ENCODE measurements at regions not wholly inside any gene's neighbourhood (a gene's known extent, or its start where the extent isn't known, plus 50 kb on each side); places are given as distances from the start of the nearest gene placed in this dataset.
A peak's percentile ranks its signal among the peaks of the same experiment; 100 is the strongest.

DNA sequence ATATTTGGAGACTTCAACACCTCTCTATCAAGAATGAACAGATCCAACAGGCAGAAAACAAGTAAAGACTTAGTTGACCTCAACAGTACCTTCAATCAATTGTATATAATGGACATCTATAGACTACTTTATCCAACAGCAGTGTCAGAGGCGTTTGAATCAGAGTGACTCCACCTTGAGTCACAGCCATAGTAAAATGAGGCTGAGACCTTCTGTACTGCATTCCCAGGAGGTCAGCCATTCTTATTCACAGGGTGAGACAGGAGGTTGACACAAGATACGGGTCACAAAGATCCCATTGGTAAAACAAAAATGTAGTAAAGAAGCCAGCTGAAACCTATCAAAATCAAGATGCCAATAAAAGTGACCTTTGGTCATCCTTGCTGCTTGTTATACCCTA, 299.8 kb downstream of the CNTN3 start:
- in situ Hi-C loops (cut with MboI; ENCODE audit: low pct_unique_long_range_greater_than_20kb in 2 of 9, low sequenced_read_pairs in 9 of 9, unreplicated experiment in 9 of 9): no loop called here
- no peak for ATAC-seq (replicated peaks in 6 of 8)
- 0 to 83% (median 67%) methylated on average over 1 to 2 of the region's 2 CpGs; no CpG with 5 or more reads in 3 of the 10 experiments for WGBS, 10 experiments

DNA sequence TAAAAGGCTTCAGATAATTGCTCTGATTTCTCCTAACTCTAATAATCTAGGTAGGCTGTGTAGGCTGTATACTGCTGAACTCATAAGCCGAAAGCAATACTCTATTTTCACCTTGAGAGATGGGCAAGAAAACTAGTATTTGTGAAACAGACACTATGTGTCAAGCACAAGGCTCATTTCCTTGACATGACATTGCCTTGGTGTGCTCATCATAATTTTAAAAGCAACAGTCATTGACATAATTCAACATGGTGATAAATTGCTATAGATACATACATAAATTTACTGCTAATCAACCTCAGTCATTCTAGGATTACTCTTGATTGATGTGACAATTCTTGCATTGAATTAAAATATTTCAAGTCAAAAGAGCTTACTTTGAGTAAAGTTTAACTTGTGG, 304.7 kb downstream of the CNTN3 start:
- 80 to 100% (median 86%) methylated on average over 1 of the region's 1 CpG; no CpG with 5 or more reads in 1 of the 10 experiments for WGBS, 10 experiments
- no peak for ATAC-seq (replicated peaks in 6 of 8)
- no peak overlapping the region for H3K4me3 ChIP-seq
- H3K27ac ChIP-seq: no peak overlapping the region
- in situ Hi-C loops (cut with MboI; ENCODE audit: low pct_unique_long_range_greater_than_20kb in 2 of 9, low sequenced_read_pairs in 9 of 9, unreplicated experiment in 9 of 9): no loop called here
- H3K4me1 ChIP-seq (replicated peaks in 1 of 2): no peaks in the 10 kb centered on the region

More for the DNA sequence above, 299.8 kb downstream of the CNTN3 start:
- Histone ChIP-seq H3K4me1 (replicated peaks in 1 of 2) (no peaks in the 10 kb centered on the region), H3K4me3 (no peak overlapping the region), H3K27ac (no peak overlapping the region)

DNA sequence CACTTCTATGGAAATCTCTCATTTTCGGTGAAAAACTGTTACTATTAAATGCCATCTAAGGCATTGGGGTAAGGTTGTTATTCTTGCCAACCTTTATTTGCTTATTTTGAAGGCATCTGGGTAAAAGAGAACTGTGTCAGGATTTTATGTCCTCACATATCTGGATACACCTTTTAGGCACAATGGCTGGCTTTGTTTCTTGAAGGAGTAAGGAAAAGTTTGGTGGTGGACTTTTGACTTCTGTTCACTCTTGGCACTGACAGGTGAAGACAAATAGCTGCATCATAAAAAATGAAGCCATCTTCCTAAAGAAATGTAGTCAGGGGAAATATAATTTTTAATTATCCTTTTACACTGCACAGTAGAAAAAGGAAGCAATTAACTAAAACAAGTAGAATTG, 310.0 kb downstream of the CNTN3 start:
- 20 to 100% (median 67%) methylated on average over 1 of the region's 1 CpG; no CpG with 5 or more reads in 1 of the 10 experiments for WGBS, 10 experiments
- H3K4me3 ChIP-seq: no peak overlapping the region
- H3K27ac ChIP-seq: no peak overlapping the region
- H3K4me1 ChIP-seq (replicated peaks in 1 of 2): peaks cover 0 to 15% of the 10 kb centered on the region in 2 donors
- no peak for ATAC-seq (replicated peaks in 6 of 8)
- in situ Hi-C loops (cut with MboI; ENCODE audit: low pct_unique_long_range_greater_than_20kb in 2 of 9, low sequenced_read_pairs in 9 of 9, unreplicated experiment in 9 of 9): no loop called here

DNA sequence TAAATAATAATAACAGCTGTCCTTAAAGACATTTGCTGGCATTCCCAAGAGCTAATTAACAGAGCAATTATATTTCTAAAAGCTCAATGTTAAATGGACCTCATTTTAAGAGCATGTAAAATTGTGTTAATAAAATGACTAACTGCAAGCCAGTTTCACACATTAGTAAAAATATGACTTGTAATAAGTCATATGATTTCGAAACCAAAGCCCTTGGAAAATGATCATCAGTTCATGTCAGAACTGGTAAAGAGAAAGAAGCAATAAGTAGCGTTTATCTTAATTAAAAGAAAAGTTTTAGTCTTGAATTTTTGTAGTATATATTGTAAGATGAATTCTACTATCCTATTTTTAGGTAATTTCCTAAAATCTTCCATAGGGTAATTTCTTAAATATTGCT, 310.7 kb downstream of the CNTN3 start:
- no peak for ATAC-seq (replicated peaks in 6 of 8)
- Histone ChIP-seq H3K4me3 (no peak overlapping the region), H3K4me1 (replicated peaks in 1 of 2) (peaks cover 0 to 15% of the 10 kb centered on the region in 2 donors), H3K27ac (no peak overlapping the region)
- in situ Hi-C loops (cut with MboI; ENCODE audit: low pct_unique_long_range_greater_than_20kb in 2 of 9, low sequenced_read_pairs in 9 of 9, unreplicated experiment in 9 of 9): no loop called here
- 24 to 100% (median 73%) methylated on average over 1 to 2 of the region's 2 CpGs; no CpG with 5 or more reads in 1 of the 10 experiments for WGBS, 10 experiments

DNA sequence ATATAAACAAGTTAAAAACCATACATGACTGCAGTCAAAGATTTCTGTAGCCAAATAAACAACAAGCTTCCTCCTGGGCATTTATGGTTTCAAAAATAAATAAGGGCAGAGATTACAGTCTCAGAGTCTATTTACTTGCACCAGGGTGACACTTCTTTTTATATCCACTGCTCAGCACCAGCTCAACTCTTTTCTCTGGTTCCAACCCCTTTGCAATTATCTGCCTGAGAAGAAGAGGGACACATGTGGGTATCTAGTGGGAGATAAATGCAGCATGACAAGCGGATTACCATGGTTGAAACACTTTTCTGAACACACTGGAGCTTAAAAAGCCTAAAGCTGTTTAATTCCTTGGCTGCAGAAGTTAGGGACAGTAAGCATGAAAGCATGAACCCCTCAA, 311.5 kb downstream of the CNTN3 start:
- in situ Hi-C loops (cut with MboI; ENCODE audit: low pct_unique_long_range_greater_than_20kb in 2 of 9, low sequenced_read_pairs in 9 of 9, unreplicated experiment in 9 of 9): no loop called here
- peaks cover 0 to 15% of the 10 kb centered on the region in 2 donors for H3K4me1 ChIP-seq (replicated peaks in 1 of 2)
- H3K27ac ChIP-seq: no peak overlapping the region
- no peak overlapping the region for H3K4me3 ChIP-seq
- WGBS, 10 experiments: 40 to 89% (median 71%) methylated on average over 1 of the region's 1 CpG; no CpG with 5 or more reads in 4 of the 10 experiments
- no peak for ATAC-seq (replicated peaks in 6 of 8)

DNA sequence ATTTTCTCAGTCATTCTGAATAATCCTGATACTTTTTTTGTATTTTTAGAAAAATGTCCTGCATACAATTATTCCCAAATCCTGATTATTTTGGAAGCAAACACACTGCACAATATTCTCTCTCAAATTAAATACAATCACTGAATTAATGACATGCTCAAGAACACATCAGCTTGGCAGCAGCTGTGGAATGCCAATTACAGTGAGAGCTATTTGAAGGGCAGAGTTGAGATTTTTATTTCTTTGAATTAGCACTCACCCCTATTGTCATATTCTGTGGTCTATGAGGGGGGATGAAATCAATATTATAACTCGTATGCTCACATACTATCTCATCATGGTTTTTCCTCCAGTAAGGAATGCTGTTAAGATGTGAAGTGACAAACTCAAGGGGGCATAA, 312.2 kb downstream of the CNTN3 start:
- no peak overlapping the region for H3K27ac ChIP-seq
- no peak overlapping the region for H3K4me3 ChIP-seq
- peaks cover 0 to 15% of the 10 kb centered on the region in 2 donors for H3K4me1 ChIP-seq (replicated peaks in 1 of 2)
- in situ Hi-C loops (cut with MboI; ENCODE audit: low pct_unique_long_range_greater_than_20kb in 2 of 9, low sequenced_read_pairs in 9 of 9, unreplicated experiment in 9 of 9): no loop called here
- ATAC-seq (replicated peaks in 6 of 8): no peak
- WGBS, 10 experiments: 60 to 80% (median 75%) methylated on average over 1 of the region's 1 CpG; no CpG with 5 or more reads in 5 of the 10 experiments

DNA sequence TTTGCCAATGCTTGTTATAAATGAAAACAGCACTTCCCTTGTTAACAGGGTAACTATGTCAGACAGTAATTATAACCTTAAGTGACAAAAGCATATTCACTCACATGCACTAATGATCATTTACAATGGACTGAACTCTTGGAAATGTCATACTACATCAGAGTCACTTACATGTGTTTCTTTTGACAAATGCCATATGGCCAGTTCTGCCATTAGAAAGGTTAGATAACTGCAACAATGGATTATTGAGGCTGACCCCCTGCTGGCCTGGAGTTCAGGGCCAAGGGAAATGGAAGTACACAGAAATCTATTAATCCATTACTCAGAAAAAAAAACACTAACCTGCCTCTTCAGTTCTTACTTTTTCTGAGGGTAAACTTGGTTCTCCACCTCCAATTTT, 313.4 kb downstream of the CNTN3 start:
- H3K27ac ChIP-seq: no peak overlapping the region
- peaks cover 0 to 15% of the 10 kb centered on the region in 2 donors for H3K4me1 ChIP-seq (replicated peaks in 1 of 2)
- in situ Hi-C loops (cut with MboI; ENCODE audit: low pct_unique_long_range_greater_than_20kb in 2 of 9, low sequenced_read_pairs in 9 of 9, unreplicated experiment in 9 of 9): no loop called here
- peak in 1 of 8 experiments; percentile 21 for ATAC-seq (replicated peaks in 6 of 8)
- H3K4me3 ChIP-seq: no peak overlapping the region

DNA sequence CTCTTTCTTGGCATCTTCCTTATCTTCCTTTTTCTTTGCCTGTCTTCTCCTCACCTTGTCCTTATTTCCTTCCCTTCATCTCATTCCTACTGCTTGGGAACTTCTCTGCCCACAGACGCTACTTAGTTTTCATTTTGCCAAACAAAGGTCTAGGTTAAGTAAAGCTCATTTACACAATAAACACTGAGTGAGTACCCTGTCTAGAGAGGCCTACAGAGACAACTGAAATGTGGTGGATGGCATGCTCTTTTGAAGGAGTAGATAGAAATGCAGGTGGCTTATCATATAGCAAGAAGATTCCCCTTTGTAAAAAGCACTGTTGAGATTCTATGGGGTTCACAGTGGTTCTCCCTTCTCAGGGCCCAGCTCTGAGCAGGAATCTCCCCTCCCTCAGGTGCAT, 319.0 kb downstream of the CNTN3 start:
- Histone ChIP-seq H3K4me3 (no peak overlapping the region), H3K4me1 (replicated peaks in 1 of 2) (no peaks in the 10 kb centered on the region), H3K27ac (no peak overlapping the region)
- in situ Hi-C loops (cut with MboI; ENCODE audit: low pct_unique_long_range_greater_than_20kb in 2 of 9, low sequenced_read_pairs in 9 of 9, unreplicated experiment in 9 of 9): no loop called here
- WGBS, 10 experiments: 45 to 89% (median 78%) methylated on average over 1 of the region's 1 CpG; no CpG with 5 or more reads in 4 of the 10 experiments
- no peak for ATAC-seq (replicated peaks in 6 of 8)

DNA sequence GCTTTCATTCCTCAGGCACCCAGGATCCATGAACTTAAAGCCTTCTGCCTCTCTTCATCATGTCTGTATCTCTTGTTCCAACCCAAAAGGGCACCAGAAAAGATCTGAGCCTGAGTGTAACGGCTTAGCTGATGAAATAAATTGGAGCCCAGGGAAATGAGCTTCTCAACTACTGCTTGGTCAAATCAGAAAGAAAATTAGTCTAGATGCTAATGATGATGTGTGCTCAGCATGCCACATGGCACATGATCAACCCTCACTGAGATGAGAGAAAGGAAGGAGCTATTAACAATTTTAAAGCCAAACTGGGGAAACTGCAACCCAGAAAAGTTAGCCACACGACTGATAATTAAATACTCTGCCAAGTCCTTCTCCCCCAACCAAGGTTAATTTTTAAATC, 325.7 kb downstream of the CNTN3 start:
- in situ Hi-C loops (cut with MboI; ENCODE audit: low pct_unique_long_range_greater_than_20kb in 2 of 9, low sequenced_read_pairs in 9 of 9, unreplicated experiment in 9 of 9): no loop called here
- no peak for ATAC-seq (replicated peaks in 6 of 8)
- 13 to 86% (median 52%) methylated on average over 1 to 2 of the region's 2 CpGs for WGBS, 10 experiments
- no peak overlapping the region for H3K27ac ChIP-seq
- H3K4me1 ChIP-seq (replicated peaks in 1 of 2): no peaks in the 10 kb centered on the region
- H3K4me3 ChIP-seq: no peak overlapping the region

DNA sequence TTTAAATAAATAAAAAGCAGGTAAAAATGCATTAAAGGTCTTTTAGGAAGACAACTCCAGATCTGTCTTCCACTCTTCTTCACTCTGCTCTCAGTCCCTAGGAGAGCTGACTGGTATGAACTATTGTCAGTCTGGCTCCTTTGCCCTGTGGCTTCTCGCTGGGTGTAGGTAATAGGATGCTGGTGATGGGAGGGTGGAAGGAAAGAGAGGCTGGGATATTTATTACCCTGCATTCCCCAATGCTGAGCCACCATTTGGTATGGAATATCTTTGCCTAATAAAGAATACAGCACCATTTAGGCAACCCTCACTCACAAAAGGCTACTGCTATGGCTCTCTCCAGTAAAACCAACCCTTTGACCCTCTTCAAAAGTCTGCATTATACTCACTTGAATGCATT, 326.9 kb downstream of the CNTN3 start:
- peak in 1 of 8 experiments; percentile 53 for ATAC-seq (replicated peaks in 6 of 8)
- Histone ChIP-seq H3K4me3 (no peak overlapping the region), H3K4me1 (replicated peaks in 1 of 2) (no peaks in the 10 kb centered on the region), H3K27ac (no peak overlapping the region)
- in situ Hi-C loops (cut with MboI; ENCODE audit: low pct_unique_long_range_greater_than_20kb in 2 of 9, low sequenced_read_pairs in 9 of 9, unreplicated experiment in 9 of 9): no loop called here
- WGBS, 10 experiments: 71 to 100% (median 86%) methylated on average over 1 of the region's 1 CpG; no CpG with 5 or more reads in 5 of the 10 experiments

DNA sequence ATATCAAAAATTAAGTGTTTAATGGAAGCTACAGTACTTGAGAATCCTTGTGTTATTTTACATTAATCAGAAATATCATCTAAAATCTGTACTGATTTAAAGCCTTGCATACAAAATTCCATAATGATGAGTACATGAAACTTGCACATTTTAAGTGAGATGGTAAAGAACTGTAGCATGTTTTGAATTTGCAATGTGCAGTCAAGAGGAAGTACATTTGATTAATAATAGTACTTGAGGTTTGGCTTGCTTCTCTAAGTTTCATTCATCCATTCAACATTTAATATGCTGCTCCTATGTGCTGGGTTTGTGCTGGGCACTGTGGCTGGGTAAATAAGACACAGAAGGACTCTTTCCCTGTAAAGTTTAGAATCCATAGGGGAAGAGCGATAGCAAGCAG, 332.3 kb downstream of the CNTN3 start:
- WGBS, 10 experiments: 56 to 100% (median 100%) methylated on average over 1 of the region's 1 CpG; no CpG with 5 or more reads in 1 of the 10 experiments
- Histone ChIP-seq H3K4me1 (replicated peaks in 1 of 2) (no peaks in the 10 kb centered on the region), H3K27ac (no peak overlapping the region), H3K4me3 (no peak overlapping the region)
- in situ Hi-C loops (cut with MboI; ENCODE audit: low pct_unique_long_range_greater_than_20kb in 2 of 9, low sequenced_read_pairs in 9 of 9, unreplicated experiment in 9 of 9): no loop called here
- peak in 1 of 8 experiments; percentile 71 for ATAC-seq (replicated peaks in 6 of 8)

DNA sequence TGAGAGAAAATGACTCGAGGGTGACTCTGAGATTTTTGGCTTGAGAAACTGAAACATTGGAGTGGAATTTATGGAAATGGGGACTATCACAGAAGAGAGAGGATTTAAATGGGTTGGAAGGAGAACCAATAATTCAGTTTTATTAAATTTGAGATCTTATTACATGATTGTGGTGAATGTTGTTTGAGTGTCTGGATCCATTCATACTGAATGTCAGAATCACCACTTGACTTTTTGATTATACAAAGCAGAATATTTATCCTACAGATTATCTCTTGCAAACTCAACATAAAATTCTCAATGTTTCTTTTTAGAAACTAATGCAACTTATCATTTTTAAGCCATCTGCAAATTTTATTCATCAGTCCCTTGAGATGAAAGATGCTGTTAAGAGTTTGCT, 332.8 kb downstream of the CNTN3 start:
- no peak for ATAC-seq (replicated peaks in 6 of 8)
- Histone ChIP-seq H3K4me1 (replicated peaks in 1 of 2) (no peaks in the 10 kb centered on the region), H3K4me3 (no peak overlapping the region), H3K27ac (no peak overlapping the region)
- 0 to 100% (median 71%) methylated on average over 1 of the region's 1 CpG; no CpG with 5 or more reads in 1 of the 10 experiments for WGBS, 10 experiments
- in situ Hi-C loops (cut with MboI; ENCODE audit: low pct_unique_long_range_greater_than_20kb in 2 of 9, low sequenced_read_pairs in 9 of 9, unreplicated experiment in 9 of 9): no loop called here

DNA sequence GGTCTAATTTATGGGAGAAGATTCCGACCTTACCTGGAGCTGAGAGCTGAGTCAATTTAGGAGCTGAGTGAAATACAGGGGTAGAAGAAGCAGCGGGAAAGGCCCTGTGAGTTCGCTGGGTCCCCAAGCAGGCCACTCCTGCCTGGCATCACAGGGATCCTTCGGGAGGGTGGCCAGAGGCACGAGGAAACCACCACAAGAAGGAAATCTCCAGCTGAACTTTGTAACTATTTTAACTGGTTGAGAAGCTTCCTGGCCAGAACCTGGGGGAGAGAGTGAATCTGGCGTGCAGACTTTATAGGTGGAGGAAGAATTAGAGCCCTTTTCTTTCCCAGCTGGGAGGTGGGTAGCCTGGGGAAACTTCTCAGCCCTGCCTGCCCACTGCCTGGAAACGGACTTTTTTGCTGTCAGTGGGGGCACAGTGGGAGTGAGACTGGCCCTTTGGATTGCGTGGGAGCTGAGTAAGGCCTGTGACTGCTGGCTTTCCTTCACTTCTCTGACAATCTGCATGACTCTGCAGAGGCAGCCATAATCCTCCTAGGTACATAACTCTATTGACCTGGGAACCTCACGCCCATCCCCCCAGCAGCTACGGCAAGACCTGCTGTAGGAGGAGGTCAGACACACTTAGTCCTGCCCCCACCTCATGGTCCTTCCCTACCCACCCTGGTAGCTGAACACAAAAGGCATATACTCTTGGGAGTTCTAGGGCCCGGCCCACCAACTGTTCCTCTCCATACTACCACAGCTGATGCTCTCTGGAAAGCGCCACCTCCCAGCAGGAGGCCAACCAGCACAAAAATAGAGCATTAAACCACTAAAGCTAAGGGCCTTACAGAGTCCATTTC, 340.7 kb downstream of the CNTN3 start:
- Histone ChIP-seq H3K27ac (no peak overlapping the region), H3K4me3 (no peak overlapping the region), H3K4me1 (replicated peaks in 1 of 2) (no peaks in the 10 kb centered on the region)
- no peak for ATAC-seq (replicated peaks in 6 of 8)
- 40 to 100% (median 85%) methylated on average over 1 to 9 of the region's 12 CpGs; no CpG with 5 or more reads in 1 of the 10 experiments for WGBS, 10 experiments
- in situ Hi-C loops (cut with MboI; ENCODE audit: low pct_unique_long_range_greater_than_20kb in 2 of 9, low sequenced_read_pairs in 9 of 9, unreplicated experiment in 9 of 9): no loop called here

DNA sequence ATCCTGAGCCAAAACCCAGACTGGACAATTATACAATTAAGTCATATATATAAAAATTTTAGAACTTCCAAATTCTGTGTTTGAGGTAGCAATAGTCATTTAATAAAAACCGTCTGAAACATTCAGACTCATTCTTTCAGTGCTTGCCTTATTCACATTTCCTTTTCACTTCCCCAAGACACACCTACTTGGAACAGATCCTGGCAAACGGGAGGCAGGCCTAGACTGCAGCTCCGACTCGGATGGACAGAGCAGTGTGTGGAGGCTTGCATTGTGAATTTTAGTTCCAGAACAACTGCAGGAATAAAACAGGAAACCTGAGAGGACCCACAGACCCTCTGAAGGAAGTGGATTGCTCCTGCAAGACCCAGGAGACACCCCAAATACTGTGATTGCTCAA, 341.4 kb downstream of the CNTN3 start:
- Histone ChIP-seq H3K4me1 (replicated peaks in 1 of 2) (no peaks in the 10 kb centered on the region), H3K4me3 (no peak overlapping the region), H3K27ac (no peak overlapping the region)
- in situ Hi-C loops (cut with MboI; ENCODE audit: low pct_unique_long_range_greater_than_20kb in 2 of 9, low sequenced_read_pairs in 9 of 9, unreplicated experiment in 9 of 9): no loop called here
- ATAC-seq (replicated peaks in 6 of 8): peak in 2 of 8 experiments; percentile 69 to 80
- WGBS, 10 experiments: 0 to 100% (median 76%) methylated on average over 1 to 3 of the region's 4 CpGs
